ENCODE measurements at regions not wholly inside any gene's neighbourhood (a gene's known extent, or its start where the extent isn't known, plus 50 kb on each side); places are given as distances from the start of the nearest gene placed in this dataset.

GRCh38 chr11:91124363-91124762 lies 901.5 kb upstream of the CHORDC1 start:
- no peaks in the 10 kb centered on the region for H3K36me3 ChIP-seq (replicated peaks in 1 of 2; ENCODE audit: control insufficient read depth in 1 of 2, insufficient read depth in 2 of 2, low read length in 2 of 2)
- no peaks in the 10 kb centered on the region for H4K20me1 ChIP-seq (ENCODE audit: insufficient read depth, low read length)
- H3K4me3 ChIP-seq (replicated peaks in 1 of 3; ENCODE audit: low read depth in 2 of 3, low read length in 3 of 3), result no peak overlapping the region
- Mint-ChIP-seq H3K4me1 (no peaks in the 10 kb centered on the region), H3K9me3 (peaks cover 0 to 7% (median 2%) of the 10 kb centered on the region in 7 donors), H3K4me3 (no peak overlapping the region), H3K36me3 (no peaks in the 10 kb centered on the region), H3K27ac (no peak overlapping the region), H3K27me3 (ENCODE audit: low read depth in 3 of 3) (peaks cover 0 to 2% (median 0%) of the 10 kb centered on the region in 3 donors)
- DNase-seq, result no peak
- H3K4me1 ChIP-seq (ENCODE audit: control insufficient read depth in 1 of 2, insufficient read depth in 2 of 2, low read length in 2 of 2), result no peaks in the 10 kb centered on the region
- H3K9me3 ChIP-seq (replicated peaks in 1 of 2; ENCODE audit: control insufficient read depth in 1 of 2, insufficient read depth in 1 of 2, low read length in 2 of 2), result peaks cover 0 to 3% of the 10 kb centered on the region in 2 donors
- intact Hi-C loops (cut with micrococcal nuclease), result no loop called here
- H3K27me3 ChIP-seq (ENCODE audit: control insufficient read depth in 2 of 2, insufficient read depth in 2 of 2, low read length in 2 of 2), result no peaks in the 10 kb centered on the region
- no peak overlapping the region for H3K9ac ChIP-seq (ENCODE audit: insufficient read depth, low read length, poor library complexity, severe bottlenecking)
- H3K27ac ChIP-seq (ENCODE audit: low read depth in 1 of 2, low read length in 2 of 2), result no peak overlapping the region
- H2AFZ ChIP-seq (ENCODE audit: insufficient read depth, low read depth, low read length, poor library complexity, severe bottlenecking), result no peak overlapping the region
- no peak for TF ChIP-seq CTCF (IDR thresholded peaks at IDR 0.05)
- no CpG with 5 or more reads among the region's 1 CpG for WGBS (ENCODE audit: insufficient coverage)
- no peak overlapping the region for H3K4me2 ChIP-seq (replicated peaks; ENCODE audit: extremely low read depth, low read length, poor library complexity, severe bottlenecking)
- no peaks in the 10 kb centered on the region for H3K79me2 ChIP-seq (ENCODE audit: insufficient read depth, low read length)

- Mint-ChIP-seq H3K9me3 (peaks cover 0 to 2% (median 0%) of the 10 kb centered on the region in 7 donors), H3K36me3 (no peaks in the 10 kb centered on the region), H3K27me3 (ENCODE audit: low read depth in 3 of 3) (no peaks in the 10 kb centered on the region), H3K4me1 (no peaks in the 10 kb centered on the region), H3K4me3 (no peak overlapping the region), H3K27ac (no peak overlapping the region)
- intact Hi-C loops (cut with micrococcal nuclease), result no loop called here
- no peak for TF ChIP-seq CTCF (IDR thresholded peaks at IDR 0.05)
- no peaks in the 10 kb centered on the region for H3K79me2 ChIP-seq (ENCODE audit: insufficient read depth, low read length)
- no peaks in the 10 kb centered on the region for H3K4me1 ChIP-seq (ENCODE audit: control insufficient read depth in 1 of 2, insufficient read depth in 2 of 2, low read length in 2 of 2)
- no peak overlapping the region for H3K27ac ChIP-seq (ENCODE audit: low read depth in 1 of 2, low read length in 2 of 2)
- no peak overlapping the region for H2AFZ ChIP-seq (ENCODE audit: insufficient read depth, low read depth, low read length, poor library complexity, severe bottlenecking)
- H3K9me3 ChIP-seq (replicated peaks in 1 of 2; ENCODE audit: control insufficient read depth in 1 of 2, insufficient read depth in 1 of 2, low read length in 2 of 2), result peaks cover 0 to 3% of the 10 kb centered on the region in 2 donors
- H3K36me3 ChIP-seq (replicated peaks in 1 of 2; ENCODE audit: control insufficient read depth in 1 of 2, insufficient read depth in 2 of 2, low read length in 2 of 2), result no peaks in the 10 kb centered on the region
- no peaks in the 10 kb centered on the region for H4K20me1 ChIP-seq (ENCODE audit: insufficient read depth, low read length)
- no peak overlapping the region for H3K9ac ChIP-seq (ENCODE audit: insufficient read depth, low read length, poor library complexity, severe bottlenecking)
- no peak overlapping the region for H3K4me3 ChIP-seq (replicated peaks in 1 of 3; ENCODE audit: low read depth in 2 of 3, low read length in 3 of 3)
- WGBS (ENCODE audit: insufficient coverage), result 50% methylated on average over 1 of the region's 1 CpG
- H3K4me2 ChIP-seq (replicated peaks; ENCODE audit: extremely low read depth, low read length, poor library complexity, severe bottlenecking), result no peak overlapping the region
- DNase-seq, result no peak
- H3K27me3 ChIP-seq (ENCODE audit: control insufficient read depth in 2 of 2, insufficient read depth in 2 of 2, low read length in 2 of 2), result no peaks in the 10 kb centered on the region
Observed at GRCh38 chr11:91115116-91115515, 892.3 kb upstream of the CHORDC1 start.

Data from CD14-positive monocyte (primary cell).